ENCODE measurements at regions not wholly inside any gene's neighbourhood (a gene's known extent, or its start where the extent isn't known, plus 50 kb on each side); places are given as distances from the start of the nearest gene placed in this dataset.

DNA sequence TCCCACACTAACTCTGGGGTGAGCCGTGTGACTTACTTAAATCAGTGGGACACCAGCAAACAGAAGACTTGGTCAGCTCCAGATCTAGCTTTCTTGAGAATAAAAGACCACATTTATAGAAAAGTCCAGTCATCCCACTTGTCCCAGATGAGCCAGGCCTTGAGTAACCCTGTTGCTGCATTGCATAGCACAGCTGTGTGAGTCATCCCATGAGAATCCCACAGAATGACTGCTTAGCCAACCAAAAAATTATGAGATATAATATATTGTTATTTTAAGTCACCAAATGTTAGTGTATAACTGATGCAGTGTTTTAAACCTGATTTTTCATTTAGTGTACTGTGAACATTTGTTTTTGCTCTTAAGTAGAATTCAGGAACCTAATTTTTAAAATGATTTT is 94.2 kb upstream of the FSHR start:
- peak; percentile 44 for DNase-seq

DNA sequence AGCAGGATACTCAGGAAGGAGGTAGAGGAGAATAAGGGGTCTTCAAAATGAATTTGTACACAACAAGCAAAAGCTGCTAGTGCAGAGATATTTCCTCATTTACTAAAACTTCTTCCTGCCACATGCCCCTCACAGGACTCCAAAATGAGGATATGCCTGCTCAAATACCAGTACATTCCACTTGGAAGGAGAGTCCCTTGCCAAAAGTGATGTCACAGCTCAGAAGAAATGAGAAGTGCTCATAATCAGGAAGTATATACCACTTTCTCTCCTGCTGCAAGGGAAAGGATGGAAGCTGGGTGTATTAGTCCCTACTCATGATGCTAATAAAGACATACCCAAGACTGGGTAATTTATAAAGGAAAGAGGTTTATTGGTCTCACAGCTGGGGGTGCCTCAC is 87.7 kb upstream of the FSHR start:
- DNase-seq, result no peak

DNA sequence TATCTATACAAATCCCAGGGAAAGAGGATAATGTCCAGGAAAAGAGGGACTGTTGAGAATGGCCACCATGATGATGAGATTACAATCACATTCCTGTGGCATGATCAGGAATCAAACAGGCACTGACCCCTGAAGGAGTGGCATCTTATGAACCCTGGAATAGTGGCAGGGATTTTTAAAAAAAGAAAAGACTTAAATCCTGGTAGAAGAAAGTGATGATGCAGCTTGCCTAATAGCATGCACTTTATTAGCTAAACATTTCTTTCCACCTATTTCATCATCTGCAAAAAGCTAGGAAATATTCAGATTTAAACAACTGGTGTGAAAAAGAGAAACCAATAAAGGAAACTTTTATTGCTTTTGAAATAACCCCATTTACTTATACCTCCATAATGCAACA is 87.2 kb upstream of the FSHR start:
- no peak for DNase-seq

DNA sequence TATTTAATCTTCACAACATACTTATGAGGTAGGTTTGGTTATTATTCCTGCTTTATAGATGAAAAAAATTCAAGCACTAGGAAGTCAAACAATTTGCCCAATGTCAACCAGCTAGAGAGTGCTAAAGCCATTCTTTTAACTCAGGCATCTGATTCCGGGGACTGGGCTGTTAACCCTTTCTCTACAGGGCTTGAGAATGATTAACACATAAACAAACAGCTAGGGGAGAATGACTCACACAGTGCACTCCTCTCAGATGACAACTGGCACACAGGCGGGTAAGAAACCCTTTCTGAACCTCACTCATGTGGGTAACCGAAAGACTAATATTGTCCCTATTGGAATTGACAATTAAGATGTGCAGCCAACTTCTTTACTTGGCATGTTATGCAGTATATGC is 86.3 kb upstream of the FSHR start:
- DNase-seq, result no peak

DNA sequence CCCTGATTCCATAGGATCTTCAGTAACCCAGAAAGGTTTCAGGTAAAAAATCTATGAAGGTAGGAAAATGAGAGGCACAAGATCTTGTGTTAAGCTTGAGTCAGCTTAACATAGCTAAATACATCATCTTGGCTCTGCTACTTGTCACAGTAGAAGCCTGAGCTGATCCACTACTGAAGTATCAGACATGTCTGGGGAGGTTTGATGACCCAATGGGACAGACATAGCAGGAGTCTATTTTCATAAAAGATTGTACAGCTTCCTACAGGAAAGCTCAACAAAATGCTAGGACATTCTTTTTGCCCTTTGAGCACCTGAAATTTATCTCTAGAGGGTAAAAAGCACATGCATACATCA is 84.3 kb upstream of the FSHR start:
- DNase-seq, result no peak

DNA sequence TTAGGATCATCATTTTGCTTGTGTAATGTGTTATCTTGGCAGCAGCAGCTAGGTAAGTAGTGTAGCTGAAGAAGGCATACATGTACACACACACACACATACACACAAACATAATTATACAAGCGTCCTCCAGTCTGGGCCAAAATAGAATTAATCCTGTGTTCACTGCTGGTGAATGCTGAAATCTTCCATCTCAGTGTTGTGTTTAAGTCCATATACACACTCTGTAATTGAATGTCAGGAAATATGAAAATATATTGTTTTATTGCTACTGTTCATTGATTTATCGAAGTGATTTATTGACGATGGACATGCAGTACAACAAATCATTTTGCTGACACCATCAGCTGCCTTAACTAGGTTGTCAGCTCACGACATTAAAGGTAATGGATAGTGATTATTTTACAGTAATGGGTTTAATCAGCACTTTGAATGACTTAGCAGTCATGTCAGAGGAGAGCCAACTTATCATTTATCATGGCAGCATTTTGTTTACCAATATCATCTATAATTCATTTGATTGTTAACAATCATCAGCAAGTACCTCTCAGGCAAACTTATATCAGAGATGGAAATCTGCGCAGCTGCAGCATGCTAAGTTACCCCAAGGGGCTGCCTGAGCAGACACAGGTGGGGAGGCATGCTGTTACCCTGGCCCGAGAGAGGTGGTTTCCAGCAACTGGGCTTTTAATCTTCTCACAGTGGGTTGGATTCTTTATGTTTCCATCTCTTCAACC is 83.7 kb upstream of the FSHR start:
- no peak for DNase-seq

DNA sequence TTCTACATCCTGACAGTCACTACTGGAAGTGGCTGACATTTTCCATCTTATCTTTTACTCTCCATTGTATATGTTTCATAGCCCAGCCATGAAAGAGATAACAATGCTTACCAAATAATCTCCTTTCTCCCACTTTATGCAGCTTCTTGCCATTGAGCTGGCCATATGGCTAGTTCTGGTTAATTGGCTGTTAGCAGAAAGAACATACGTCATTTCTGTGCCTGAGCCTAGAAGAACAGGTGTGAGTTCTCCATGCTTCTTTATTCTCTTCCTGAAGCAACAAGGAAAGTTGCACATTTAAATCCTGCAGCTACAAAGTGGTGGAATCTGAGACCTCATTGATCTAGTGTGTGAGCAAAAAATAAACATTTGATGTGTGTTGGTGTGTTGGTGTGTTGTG is 82.0 kb upstream of the FSHR start:
- DNase-seq, result no peak

DNA sequence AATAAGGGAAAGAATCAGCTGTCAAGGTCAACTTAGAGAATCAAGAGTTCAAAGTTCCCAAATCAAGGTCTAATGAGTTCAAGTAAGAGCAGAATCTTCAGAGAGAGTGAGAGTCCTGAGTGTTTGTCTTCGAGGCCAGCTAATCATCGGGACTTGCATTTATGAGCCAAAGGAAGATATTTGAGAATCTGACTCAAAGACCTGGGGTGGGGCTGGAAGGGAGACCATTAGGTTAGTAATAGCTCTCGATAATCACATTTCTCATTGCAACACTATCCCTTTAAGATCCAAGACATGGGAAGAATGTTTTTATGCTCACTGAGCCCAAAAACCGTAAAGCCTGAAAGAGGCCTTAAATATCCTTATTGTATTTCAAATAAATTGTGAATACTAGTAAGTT is 72.0 kb upstream of the FSHR start:
- DNase-seq, result no peak

DNA sequence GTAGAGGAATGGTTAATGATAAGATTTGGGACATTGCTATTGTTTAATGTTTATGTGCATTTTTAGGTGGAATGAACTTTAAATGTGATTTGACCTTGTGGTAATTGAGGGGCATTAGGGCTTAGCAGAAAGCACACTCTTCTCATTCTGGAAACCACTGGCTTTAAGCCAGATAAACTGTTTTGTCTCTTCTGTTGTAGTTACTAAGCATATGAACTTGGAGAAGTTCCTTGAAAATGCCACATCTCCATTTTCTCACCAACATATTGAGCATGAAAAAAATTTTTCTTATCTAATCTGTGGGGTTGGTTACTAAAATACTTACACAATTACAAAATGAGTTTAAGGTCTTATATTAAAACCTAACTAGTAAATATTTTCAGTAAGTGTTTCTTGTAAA is 70.8 kb upstream of the FSHR start:
- no peak for DNase-seq

DNA sequence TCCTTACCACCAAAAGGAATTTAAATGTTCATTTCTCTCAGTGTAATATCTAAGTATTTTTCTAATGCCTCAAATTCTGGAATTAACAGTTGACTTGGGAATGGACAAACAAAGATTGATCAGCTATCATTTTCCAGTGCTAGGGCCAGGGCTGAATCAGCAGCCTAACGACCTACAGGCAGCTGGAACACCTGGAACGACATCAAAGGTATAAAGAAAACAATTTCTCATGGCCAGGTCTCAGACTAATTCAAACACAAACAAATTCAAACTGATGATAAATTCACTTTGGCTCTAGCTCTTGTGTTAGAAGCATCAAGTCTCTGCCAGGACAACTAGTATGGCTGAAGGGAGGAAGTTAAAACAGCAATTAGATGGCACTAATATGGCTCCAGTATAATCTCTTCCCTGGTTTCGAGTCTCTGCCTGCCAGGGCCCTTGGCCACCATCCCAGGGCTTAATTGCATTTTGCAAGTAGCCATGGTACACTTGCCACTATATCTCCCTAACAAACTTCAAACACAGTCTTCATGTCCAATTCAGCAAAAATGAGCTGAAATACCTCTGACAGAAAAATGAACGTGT is 70.2 kb upstream of the FSHR start:
- no peak for DNase-seq

DNA sequence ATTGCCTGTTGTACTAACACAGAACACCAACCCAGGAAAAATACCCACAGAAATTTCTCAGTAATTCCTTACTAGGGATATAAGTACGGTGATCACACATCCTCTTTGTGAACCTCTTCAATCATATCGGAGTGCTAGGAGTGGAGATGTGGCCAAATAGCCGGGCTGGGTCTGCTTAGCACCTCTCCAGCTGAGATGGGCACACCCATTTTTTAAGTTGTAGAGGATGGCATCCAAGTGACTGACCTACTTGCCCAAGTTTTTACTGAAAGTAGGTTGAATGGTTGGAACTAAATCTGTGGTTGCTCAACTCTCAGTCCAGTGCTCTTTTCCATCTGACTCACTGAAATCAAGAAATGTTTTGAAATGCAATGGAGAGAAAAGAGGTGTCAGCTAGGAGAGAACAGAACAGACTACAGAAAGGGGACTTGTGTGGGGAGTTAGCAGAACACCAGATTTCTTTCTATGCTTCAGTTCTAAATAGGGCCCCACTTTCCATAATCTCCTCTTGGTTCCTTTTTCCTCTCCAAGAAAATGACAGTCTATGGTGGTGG is 68.7 kb upstream of the FSHR start:
- DNase-seq, result no peak

DNA sequence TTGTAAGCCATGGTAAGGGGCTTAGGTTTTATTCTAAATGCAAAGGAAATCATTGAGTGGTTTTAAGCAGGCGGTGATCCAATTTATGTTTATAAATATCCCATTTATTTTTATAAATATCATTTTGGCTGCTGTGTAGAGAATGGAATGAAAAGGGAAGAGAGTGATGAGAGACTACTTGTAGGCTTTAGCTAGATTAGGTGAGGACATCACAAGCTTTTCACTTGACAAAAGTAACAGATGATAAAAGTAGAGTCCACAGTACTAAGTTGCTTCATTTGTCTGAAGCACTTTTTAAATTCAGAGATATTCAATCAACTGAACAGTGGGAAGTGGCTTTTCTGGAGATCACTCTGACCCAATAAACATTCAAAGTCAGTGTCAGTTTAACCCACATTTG is 65.4 kb upstream of the FSHR start:
- DNase-seq, result no peak

DNA sequence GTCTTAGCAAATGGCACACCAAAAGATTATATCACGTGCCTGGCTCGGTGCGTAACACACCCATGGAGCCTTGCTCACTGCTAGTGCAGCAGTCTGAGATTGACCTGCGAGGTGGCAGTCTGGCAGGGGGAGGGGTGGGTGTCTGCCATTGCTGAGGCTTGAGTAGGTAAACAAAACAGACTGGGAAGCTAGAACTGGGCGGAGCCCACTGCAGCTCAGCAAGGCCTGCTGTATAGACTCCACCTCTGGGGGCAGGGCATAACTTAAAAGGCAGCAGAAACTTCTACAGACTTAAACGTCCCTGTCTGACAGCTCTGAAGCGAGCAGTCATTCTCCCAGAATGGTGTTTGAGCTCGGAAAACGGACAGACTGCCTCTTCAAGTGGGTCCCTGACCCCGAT is 55.9 kb upstream of the FSHR start:
- DNase-seq, result no peak

DNA sequence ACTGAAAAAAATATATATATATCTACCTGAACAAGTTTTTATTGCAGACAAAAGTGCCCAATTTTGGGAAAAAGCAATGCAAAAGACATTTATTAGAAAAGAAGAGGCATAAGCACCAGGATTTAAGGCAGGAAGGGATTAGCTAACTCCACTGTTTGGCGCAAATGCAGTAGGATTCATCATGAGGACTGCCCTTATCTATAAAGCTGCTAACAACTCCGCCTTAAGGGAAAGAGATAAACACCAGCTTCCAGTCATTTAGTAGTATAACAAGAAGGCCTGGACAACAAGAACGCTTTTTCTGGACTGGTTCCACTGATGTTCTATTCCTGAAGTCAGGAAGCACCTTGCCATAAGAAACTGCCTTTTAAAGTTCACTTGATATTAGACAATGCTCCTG is 52.9 kb upstream of the FSHR start:
- no peak for DNase-seq

Measured in left hindlimb (tissue), 1 donor.